HG02973 (cell line): ENCODE measurements at regions not wholly inside any gene's neighbourhood (a gene's known extent, or its start where the extent isn't known, plus 50 kb on each side); places are given as distances from the start of the nearest gene placed in this dataset.
"Not testable (repeated sequence)": the region's sequence is repeated elsewhere in the genome, so short reads cannot be mapped to it uniquely, and the experiment has no call there.

Source experiments
- ATAC-seq: cut with Tn5 transposase; IDR thresholded peaks from one replicate; pipeline ENCODE4 v1.9.1; 2021; ENCODE audit warnings: moderate library complexity; ENCODE audit not compliant: unreplicated experiment

DNA sequence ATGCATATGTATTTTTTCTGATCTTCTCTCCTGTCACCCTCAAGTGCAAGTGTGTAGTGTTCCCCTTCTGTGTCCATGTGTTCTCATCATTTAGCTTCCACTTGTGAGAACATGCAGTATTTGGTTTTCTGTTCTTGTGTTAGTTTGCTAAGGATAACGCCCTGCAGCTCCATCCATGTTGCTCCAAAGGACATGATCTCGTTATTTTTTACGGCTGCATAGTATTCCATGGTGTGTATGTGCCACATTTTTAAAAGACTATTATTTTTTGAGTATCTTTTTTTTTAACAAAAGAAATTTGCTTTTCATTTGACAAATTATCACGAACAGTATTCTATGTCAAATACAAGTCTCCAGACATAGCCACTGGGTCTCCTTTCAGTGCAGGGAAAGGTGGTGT is 110.1 kb upstream of the ZNF746 start:
- ATAC-seq, result no peak

DNA sequence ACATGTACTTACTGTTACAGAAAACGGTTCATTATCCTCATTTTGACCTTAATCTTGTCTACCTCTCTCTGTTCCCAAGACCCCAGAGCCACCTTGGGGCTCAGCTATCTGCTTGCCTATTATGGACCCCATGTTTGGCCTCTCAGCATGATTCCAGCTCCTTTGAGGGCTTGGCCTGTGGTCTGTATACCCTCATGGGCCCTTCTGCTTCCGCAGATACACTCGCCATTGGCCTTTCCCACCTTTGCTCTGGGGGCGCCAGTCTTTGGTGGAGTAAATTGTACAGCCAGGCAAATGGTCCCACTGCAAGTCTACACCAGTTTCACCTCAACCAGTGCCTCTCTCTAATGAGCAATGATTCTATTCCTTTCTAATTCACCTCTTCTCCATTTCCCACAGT is 109.2 kb upstream of the ZNF746 start:
- ATAC-seq, result no peak

GRCh38 chr7:149605696-149606095 is 108.1 kb upstream of the ZNF746 start:
- no peak for ATAC-seq

- ATAC-seq, result no peak
These were observed 106.9 kb upstream of the ZNF746 start for GRCh38 chr7:149604521-149604920.

DNA sequence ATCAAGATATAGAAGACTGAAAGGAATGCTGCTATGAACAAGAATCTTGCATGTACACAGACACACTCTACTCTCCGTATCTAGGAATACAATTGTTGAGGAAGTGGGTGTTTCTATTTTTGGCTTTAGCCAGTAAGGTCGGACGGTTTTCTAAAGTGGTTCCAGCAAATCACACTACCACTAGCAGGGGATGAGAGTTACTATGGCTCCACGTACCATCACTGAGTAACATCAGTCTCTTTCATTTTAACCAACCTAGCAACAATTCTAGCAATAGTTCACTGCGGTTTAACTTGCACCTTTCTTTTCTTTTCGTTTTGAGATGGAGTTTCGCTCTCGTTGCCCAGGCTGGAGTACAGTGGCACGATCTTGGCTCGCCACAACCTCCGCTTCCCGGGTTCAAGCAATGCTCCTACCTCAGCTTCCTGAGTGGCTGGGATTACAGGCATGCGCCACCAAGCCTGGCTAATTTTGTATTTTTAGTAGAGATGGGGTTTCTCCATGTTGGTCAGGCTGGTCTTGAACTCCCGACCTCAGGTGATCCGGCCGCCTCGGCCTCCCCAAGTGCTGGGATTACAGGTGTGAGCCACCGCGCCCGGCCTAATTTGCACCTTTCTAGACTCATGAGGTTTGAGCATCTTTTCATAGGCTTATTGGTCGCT is 103.2 kb upstream of the ZNF746 start:
- peak; percentile 93 for ATAC-seq

DNA sequence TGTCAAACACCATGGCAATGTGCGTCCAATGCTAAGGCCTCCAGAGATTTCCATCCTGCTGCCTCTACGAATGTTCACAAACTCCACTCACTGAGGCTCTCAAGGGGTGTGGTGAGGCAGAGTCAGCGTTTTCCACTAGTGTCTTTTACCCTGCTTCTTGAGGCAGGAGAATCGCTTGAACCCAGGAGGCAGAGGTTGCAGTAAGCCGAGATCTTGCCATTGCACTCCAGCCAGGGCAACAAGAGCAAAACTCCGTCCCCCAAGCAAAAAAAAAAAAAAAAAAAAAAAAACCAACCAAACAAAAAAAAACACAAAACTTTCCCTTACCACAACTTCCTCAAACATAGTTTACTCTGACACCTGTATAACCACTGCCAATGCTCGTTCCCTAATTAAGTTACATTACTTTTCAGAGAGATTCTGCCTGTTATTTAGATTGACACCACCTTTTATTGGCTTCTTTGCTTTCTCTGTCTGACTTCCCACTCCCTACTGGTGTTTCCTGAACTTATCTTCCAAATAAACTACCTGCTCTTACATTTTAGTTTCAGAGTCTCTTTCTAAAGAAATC is 102.1 kb upstream of the ZNF746 start:
- ATAC-seq, result no peak

DNA sequence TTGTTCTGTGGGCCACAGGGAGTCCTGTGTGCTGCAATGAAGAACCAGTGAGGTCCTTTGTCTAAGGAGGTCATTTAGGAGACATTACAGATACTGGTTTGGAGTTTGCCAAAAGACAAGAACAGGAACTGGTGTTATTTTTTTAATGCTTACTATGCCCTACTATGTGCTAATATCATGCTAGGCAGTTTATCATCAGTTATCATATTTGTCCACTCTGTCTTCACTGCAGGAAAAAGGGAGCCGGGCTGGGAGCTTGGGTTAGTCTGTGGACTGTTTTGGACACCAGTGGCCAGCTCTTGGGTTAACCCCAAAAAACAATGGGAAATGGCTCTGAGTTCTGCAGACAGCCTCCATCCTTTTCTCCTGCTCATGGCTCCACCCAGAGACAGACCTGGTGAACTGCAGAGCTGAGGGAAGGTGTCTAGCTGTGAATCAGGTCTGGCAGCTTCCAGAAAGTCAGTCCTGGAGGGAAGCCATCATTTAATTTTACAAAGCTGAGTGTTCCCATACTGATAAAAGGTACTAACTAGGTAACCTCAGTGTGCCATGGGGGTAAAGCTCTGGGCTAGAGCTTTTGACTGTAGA is 101.2 kb upstream of the ZNF746 start:
- ATAC-seq, result peak; percentile 26

DNA sequence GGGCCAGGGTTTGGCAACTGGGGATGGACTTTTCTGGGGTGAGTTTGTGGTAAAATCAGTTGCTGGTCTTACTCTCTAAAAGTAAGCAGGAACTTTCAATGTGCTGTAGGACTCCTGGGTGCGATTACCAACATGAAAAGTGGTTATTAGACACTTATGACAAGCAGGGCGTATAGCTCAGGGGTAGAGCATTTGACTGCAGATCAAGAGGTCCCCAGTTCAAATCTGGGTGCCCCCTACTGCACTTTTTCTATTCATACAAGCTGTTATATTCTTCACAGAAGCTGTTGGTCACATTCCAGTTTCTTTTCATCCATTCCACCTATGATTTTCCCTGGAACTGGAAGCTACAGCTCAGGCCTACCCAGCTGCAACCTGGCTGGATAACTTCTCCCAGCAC is 100.2 kb upstream of the ZNF746 start:
- not testable (repeated sequence) for ATAC-seq

GRCh38 chr7:149595541-149595940 is 97.9 kb upstream of the ZNF746 start:
- ATAC-seq, result no peak

- no peak for ATAC-seq
These were observed 97.5 kb upstream of the ZNF746 start for GRCh38 chr7:149595078-149595477.

GRCh38 chr7:149588930-149589329 is 91.3 kb upstream of the ZNF746 start:
- ATAC-seq, result no peak

DNA sequence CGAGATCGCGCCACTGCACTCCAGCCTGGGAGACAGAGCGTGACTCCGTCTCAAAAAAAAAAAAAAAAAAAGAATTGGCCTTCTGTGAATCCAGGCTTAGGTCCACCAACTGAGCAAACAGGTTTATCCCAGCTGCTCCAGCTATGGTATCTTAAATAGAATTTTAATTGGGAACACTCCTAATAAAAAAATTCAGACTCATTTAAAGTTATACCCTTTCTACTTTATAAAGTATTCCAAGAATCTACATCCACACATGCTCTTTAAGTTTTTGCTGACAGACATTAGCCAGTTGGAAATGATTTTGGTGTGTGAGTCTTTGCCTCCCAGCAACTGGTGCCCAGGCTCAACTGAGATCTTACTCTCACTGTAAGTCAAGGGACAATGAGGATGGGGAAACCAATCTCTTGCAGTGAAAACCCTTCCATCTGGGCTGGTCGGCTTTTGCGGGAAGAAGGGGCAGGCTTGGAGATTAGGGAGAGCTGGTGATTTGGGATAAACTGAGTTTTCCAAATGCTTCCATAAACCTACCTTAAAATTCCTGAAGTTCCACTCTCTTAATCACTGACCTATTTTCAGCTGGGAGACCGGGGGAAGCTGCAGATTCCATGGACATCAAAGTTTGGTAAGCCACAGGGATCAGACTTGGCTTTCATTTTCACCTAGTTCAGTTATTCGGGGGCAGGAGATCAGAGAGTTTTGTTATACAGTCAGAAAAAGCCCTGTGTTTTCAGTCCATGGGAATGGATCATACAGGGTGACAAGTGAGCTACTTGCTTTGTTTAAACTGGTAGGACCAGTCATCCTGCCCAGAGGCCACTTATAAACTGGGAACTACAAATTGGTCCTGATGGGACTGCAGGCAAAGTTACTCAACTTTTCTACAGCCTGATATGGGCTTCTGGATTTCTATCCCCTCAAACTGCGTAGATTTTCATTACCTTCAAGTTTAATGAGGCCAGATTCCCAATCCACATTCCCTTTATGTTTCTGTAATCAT is 89.3 kb upstream of the ZNF746 start:
- ATAC-seq, result no peak

- ATAC-seq, result no peak
These were observed 86.9 kb upstream of the ZNF746 start for GRCh38 chr7:149584530-149584929.

- no peak for ATAC-seq
These were observed 86.4 kb upstream of the ZNF746 start for GRCh38 chr7:149584009-149584408.

DNA sequence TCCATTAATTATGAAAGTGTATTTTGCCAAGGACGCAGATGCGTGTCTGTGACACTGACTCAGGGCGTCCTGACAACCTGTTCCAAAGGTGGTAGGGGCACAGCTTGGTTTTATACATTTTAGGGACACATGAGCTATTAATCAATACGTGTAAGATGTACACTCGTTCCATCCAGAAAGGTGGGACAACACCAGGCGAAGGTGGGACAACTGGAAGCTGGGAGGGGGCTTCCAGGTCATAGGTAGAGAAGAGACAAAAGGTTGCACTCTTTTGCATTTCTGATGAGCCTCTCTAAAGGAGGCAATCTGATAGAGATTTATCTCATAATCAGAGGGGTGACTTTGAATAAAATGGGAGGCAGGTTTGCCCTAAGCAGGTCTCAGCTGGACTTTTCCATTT is 82.7 kb upstream of the ZNF746 start:
- no peak for ATAC-seq

- not testable (repeated sequence) for ATAC-seq
These were observed 81.8 kb upstream of the ZNF746 start for GRCh38 chr7:149579365-149579764.

- ATAC-seq, result not testable (repeated sequence)
These were observed 76.8 kb upstream of the ZNF746 start for GRCh38 chr7:149574428-149574827.

DNA sequence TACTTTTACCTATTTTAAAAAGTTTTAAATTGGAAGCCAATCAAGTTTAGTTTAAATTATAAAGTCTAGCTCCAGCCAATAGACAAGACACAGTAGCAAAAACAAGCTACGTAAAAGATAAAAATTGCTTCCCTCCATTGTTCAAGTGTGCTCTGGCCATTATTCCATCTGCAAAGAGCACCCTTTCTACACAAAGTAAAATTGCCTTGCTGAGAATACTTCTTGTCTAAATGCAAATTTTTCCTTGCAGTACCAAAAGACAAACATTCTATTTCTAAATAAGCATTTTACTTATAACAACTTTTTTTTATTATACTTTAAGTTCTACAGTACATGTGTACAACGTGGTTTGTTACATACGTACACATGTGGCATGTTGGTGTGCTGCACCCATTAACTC is 75.9 kb upstream of the ZNF746 start:
- ATAC-seq, result no peak

- ATAC-seq, result not testable (repeated sequence)
These were observed 75.3 kb upstream of the ZNF746 start for GRCh38 chr7:149572920-149573319.

DNA sequence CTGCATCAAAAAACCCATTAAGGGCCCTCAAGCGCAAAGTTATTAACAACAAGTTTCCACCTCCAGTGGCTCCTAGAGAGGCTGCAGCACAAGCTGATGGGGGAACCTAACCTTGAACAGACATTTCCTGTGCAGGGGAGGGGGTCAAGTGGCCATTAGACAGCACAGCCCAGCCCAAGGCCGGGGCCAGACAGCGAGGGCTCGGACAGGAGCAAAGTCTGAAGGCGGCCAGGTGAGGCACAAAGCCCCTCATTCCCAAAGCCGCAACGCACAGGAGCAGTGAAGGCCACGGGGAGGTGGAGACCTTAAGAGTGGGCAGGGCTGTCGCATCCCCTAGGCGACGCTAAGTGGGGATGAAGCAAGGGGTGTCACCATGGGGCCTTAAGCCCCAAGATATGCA is 73.2 kb upstream of the ZNF746 start:
- ATAC-seq, result no peak

GRCh38 chr7:149569726-149570422 is 72.3 kb upstream of the ZNF746 start:
- ATAC-seq, result no peak
